H1 (cell line): ENCODE measurements at regions not wholly inside any gene's neighbourhood (a gene's known extent, or its start where the extent isn't known, plus 50 kb on each side); places are given as distances from the start of the nearest gene placed in this dataset.

Experiments used
- CTCF ChIA-PET: fragments of 300-600 bp; sonication (Branson Sonifier 250); formaldehyde crosslinking; loops from one replicate; lab custom pipeline; 2021; ENCODE audit not compliant: partially characterized antibody; lab: Charles Lee
- POLR2A ChIA-PET: fragments of 300-600 bp; sonication (Branson Sonifier 250); formaldehyde crosslinking; loops from one replicate; lab custom pipeline; 2021; ENCODE audit warnings: inconsistent platforms; ENCODE audit not compliant: partially characterized antibody; lab: Charles Lee
- DNase-seq, 2 experiments: peaks; one replicate each; pipeline versions ENCODE4 v3.0.0 to v3.0.0-alpha.2; 2010 to 2022; ENCODE audit warnings: low spot score in 2 of 2, low read depth in 1 of 2, mixed read lengths in 1 of 2
- FAIRE-seq: peaks from 2 replicates; lab custom pipeline; 2011; peaks lifted over from hg19 to GRCh38; lab: Jason Lieb, UNC
- H2AFZ ChIP-seq: 2 replicates; pipeline ENCODE4 v1.8.1; 2012; ENCODE audit warnings: low read length, inconsistent platforms
- H2AK5ac ChIP-seq: 2 replicates; pipeline ENCODE4 v1.6.1; 2013; ENCODE audit warnings: low read depth, low read length
- H2BK120ac ChIP-seq: replicated peaks from 2 replicates; pipeline ENCODE3; 2013; ENCODE audit warnings: low read depth, low read length, inconsistent platforms
- H2BK12ac ChIP-seq: 2 replicates; pipeline ENCODE4 v1.6.1; 2013; ENCODE audit warnings: low read depth, low read length
- H2BK15ac ChIP-seq: 2 replicates; pipeline ENCODE4 v1.6.1; 2013; ENCODE audit warnings: low read length
- H2BK20ac ChIP-seq: 2 replicates; pipeline ENCODE4 v1.6.1; 2013; ENCODE audit warnings: low read length
- H2BK5ac ChIP-seq: 2 replicates; pipeline ENCODE4 v1.6.1; 2013; ENCODE audit warnings: low read depth, low read length
- H3K14ac ChIP-seq: 2 replicates; pipeline ENCODE4 v1.6.1; 2013; ENCODE audit warnings: inconsistent platforms; ENCODE audit not compliant: insufficient read length
- H3K18ac ChIP-seq: 2 replicates; pipeline ENCODE4 v1.6.1; 2013; ENCODE audit warnings: low read length; ENCODE audit errors: extremely low read depth
- H3K23ac ChIP-seq: 2 replicates; pipeline ENCODE4 v1.6.1; 2013; ENCODE audit warnings: inconsistent platforms; ENCODE audit not compliant: insufficient read length
- H3K23me2 ChIP-seq: 2 replicates; pipeline ENCODE4 v1.6.1; 2013; ENCODE audit warnings: low read depth, low read length
- H3K27ac ChIP-seq: 2 replicates; pipeline ENCODE4 v1.6.1; 2011; ENCODE audit warnings: low read depth, low read length, inconsistent platforms
- H3K27me3 ChIP-seq, 4 experiments: replicated peaks in 1 of 4; 1 replicate in 1 of 4; 2 replicates in 3 of 4; pipeline versions ENCODE4 v1.6.1 to v1.8.1; 2011 to 2013; ENCODE audit warnings: low read length in 3 of 4, mild to moderate bottlenecking in 3 of 4, inconsistent platforms in 2 of 4, mixed read lengths in 2 of 4, moderate library complexity in 1 of 4; ENCODE audit not compliant: control insufficient read depth in 3 of 4, insufficient read depth in 3 of 4; ENCODE audit errors: extremely low read depth in 1 of 4
- H3K36me3 ChIP-seq, 4 experiments: 2 replicates each; pipeline versions ENCODE4 v1.6.1 to v1.8.1; 2011 to 2013; ENCODE audit warnings: mild to moderate bottlenecking in 4 of 4, low read length in 3 of 4, moderate library complexity in 2 of 4, control low read depth in 1 of 4, inconsistent platforms in 1 of 4; ENCODE audit not compliant: insufficient read depth in 4 of 4, control insufficient read depth in 2 of 4
- H3K4ac ChIP-seq: replicated peaks from 2 replicates; pipeline ENCODE3; 2013; ENCODE audit warnings: low read length, low read depth, mixed read lengths, inconsistent platforms; ENCODE audit not compliant: insufficient read length
- H3K4me1 ChIP-seq, 4 experiments: replicated peaks in 1 of 4; 1 replicate in 1 of 4; 2 replicates in 3 of 4; pipeline versions ENCODE4 v1.6.1 to v1.8.1; 2011 to 2013; ENCODE audit warnings: low read length in 3 of 4, inconsistent platforms in 2 of 4, mixed read lengths in 1 of 4; ENCODE audit not compliant: insufficient read depth in 4 of 4, control insufficient read depth in 3 of 4
- H3K4me2 ChIP-seq, 2 experiments: 2 replicates each; pipeline versions ENCODE4 v1.6.1 to v1.8.1; 2011 to 2013; ENCODE audit warnings: low read depth in 2 of 2, low read length in 2 of 2, control low read depth in 1 of 2, inconsistent platforms in 1 of 2, mild to moderate bottlenecking in 1 of 2; ENCODE audit not compliant: insufficient read depth in 1 of 2
- H3K4me3 ChIP-seq, 4 experiments: fragments of 200-600, 300-600 bp in 1 of 4; sonication (generic), shearing (Covaris generic), sonication (Bioruptor Twin) in 1 of 4; 2 replicates each; pipeline versions ENCODE4 v1.5.1 to v1.8.1; 2011 to 2016; ENCODE audit warnings: low read length in 4 of 4, low read depth in 3 of 4, control low read depth in 2 of 4, inconsistent platforms in 2 of 4, mild to moderate bottlenecking in 2 of 4, mixed read lengths in 1 of 4, moderate library complexity in 1 of 4; ENCODE audit not compliant: insufficient read depth in 2 of 4; ENCODE audit errors: extremely low read depth in 1 of 4
- H3K56ac ChIP-seq: replicated peaks from 2 replicates; pipeline ENCODE3; 2013; ENCODE audit warnings: low read depth, mild to moderate bottlenecking, mixed read lengths, low read length, inconsistent platforms; ENCODE audit not compliant: insufficient read length
- H3K79me1 ChIP-seq: 2 replicates; pipeline ENCODE4 v1.6.1; 2013; ENCODE audit warnings: low read depth, low read length, control low read depth
- H3K79me2 ChIP-seq, 2 experiments: 2 replicates each; pipeline versions ENCODE4 v1.6.1 to v1.8.1; 2012 to 2013; ENCODE audit warnings: low read length in 2 of 2, mild to moderate bottlenecking in 2 of 2, inconsistent platforms in 1 of 2; ENCODE audit not compliant: insufficient read depth in 2 of 2, control insufficient read depth in 1 of 2
- H3K9ac ChIP-seq, 4 experiments: replicated peaks in 1 of 4; 1 replicate in 1 of 4; 2 replicates in 3 of 4; pipeline versions ENCODE4 v1.6.1 to v1.8.1; 2011 to 2013; ENCODE audit warnings: low read depth in 3 of 4, low read length in 3 of 4, control low read depth in 2 of 4, mild to moderate bottlenecking in 2 of 4, moderate library complexity in 2 of 4, inconsistent platforms in 1 of 4; ENCODE audit errors: extremely low read depth in 1 of 4
- H3K9me3 ChIP-seq, 2 experiments: 2 replicates each; pipeline versions ENCODE4 v1.6.1 to v1.8.1; 2012 to 2013; ENCODE audit warnings: mild to moderate bottlenecking in 2 of 2, moderate library complexity in 2 of 2, control low read depth in 1 of 2, inconsistent platforms in 1 of 2, low read depth in 1 of 2, low read length in 1 of 2, mixed read lengths in 1 of 2; ENCODE audit not compliant: insufficient read depth in 2 of 2
- H4K20me1 ChIP-seq, 2 experiments: replicated peaks in 1 of 2; 2 replicates each; pipeline versions ENCODE3 to v1.8.1; 2011 to 2013; ENCODE audit warnings: inconsistent platforms in 2 of 2, low read length in 2 of 2, mild to moderate bottlenecking in 1 of 2; ENCODE audit not compliant: insufficient read depth in 2 of 2, control insufficient read depth in 1 of 2
- H4K5ac ChIP-seq: 2 replicates; pipeline ENCODE4 v1.6.1; 2013; ENCODE audit warnings: low read length, low read depth, mixed read lengths, inconsistent platforms; ENCODE audit not compliant: insufficient read length
- H4K8ac ChIP-seq: 2 replicates; pipeline ENCODE4 v1.8.0; 2013; ENCODE audit warnings: mild to moderate bottlenecking, moderate library complexity, low read length, inconsistent platforms; ENCODE audit not compliant: insufficient read depth; ENCODE audit errors: extremely low read depth
- H4K91ac ChIP-seq: replicated peaks from 2 replicates; pipeline ENCODE3; 2013; ENCODE audit warnings: low read length, mixed read lengths, inconsistent platforms; ENCODE audit not compliant: insufficient read length
- CBX5 ChIP-seq: fragments of 300-800, 300-1000 bp; sonication (generic); IDR thresholded peaks from 2 replicates; pipeline ENCODE4 v1.7.1; 2016; ENCODE audit warnings: antibody characterized with exemption, low read length, low read depth
- CHD1 ChIP-seq: IDR thresholded peaks from 2 replicates; pipeline ENCODE4 v1.6.1; 2012; ENCODE audit warnings: low read depth, low read length, improper control_type of control experiment
- CREB1 ChIP-seq: IDR thresholded peaks from 2 replicates; pipeline ENCODE4 v1.6.1; 2012; ENCODE audit warnings: inconsistent platforms
- EZH2 ChIP-seq: fragments of 200-600 bp; sonication (generic); IDR thresholded peaks from 2 replicates; pipeline ENCODE4 v1.7.1; 2012; ENCODE audit warnings: low read depth, mild to moderate bottlenecking, moderate library complexity, low read length, inconsistent platforms; ENCODE audit not compliant: severe bottlenecking
- FOSL1 ChIP-seq: IDR thresholded peaks from 2 replicates; pipeline ENCODE4 v1.6.1; 2011; ENCODE audit warnings: mild to moderate bottlenecking, low read depth, low read length, moderate library complexity; ENCODE audit not compliant: insufficient read depth
- GABPA ChIP-seq: IDR thresholded peaks from 2 replicates; pipeline ENCODE4 v1.6.1; 2011; ENCODE audit warnings: mild to moderate bottlenecking, low read length, moderate library complexity, borderline replicate concordance; ENCODE audit not compliant: insufficient read depth
- KDM4A ChIP-seq: IDR thresholded peaks from one replicate; pipeline ENCODE4 v1.7.1; 2012; ENCODE audit warnings: low read depth, mild to moderate bottlenecking, moderate library complexity, low read length, inconsistent platforms; ENCODE audit not compliant: severe bottlenecking
- NANOG ChIP-seq: IDR thresholded peaks from 2 replicates; pipeline ENCODE4 v1.6.1; 2011; ENCODE audit warnings: low read length, low read depth, mild to moderate bottlenecking, inconsistent platforms; ENCODE audit not compliant: insufficient read depth, poor library complexity, severe bottlenecking
- POLR2AphosphoS5 ChIP-seq: IDR thresholded peaks from 2 replicates; pipeline ENCODE4 v1.6.1; 2011; ENCODE audit warnings: low read depth, low read length
- SIX5 ChIP-seq: IDR thresholded peaks from 2 replicates; pipeline ENCODE4 v1.6.1; 2011; ENCODE audit warnings: mild to moderate bottlenecking, low read depth, low read length
- TBP ChIP-seq: IDR thresholded peaks from 2 replicates; pipeline ENCODE4 v1.6.1; 2011; ENCODE audit warnings: low read depth, low read length, improper control_type of control experiment
- TCF12 ChIP-seq: IDR thresholded peaks from 2 replicates; pipeline ENCODE4 v1.6.1; 2011; ENCODE audit warnings: low read depth, mild to moderate bottlenecking, low read length
- TEAD4 ChIP-seq: IDR thresholded peaks from 2 replicates; pipeline ENCODE4 v1.6.1; 2012; ENCODE audit warnings: low read depth, low read length, inconsistent platforms, mixed read lengths
- YY1 ChIP-seq: IDR thresholded peaks from 2 replicates; pipeline ENCODE4 v1.6.1; 2011; ENCODE audit warnings: low read depth, mild to moderate bottlenecking, low read length
- TF ChIP-seq, protein P1 (sequence below): IDR thresholded peaks from 2 replicates; pipeline ENCODE4 v1.6.1; 2011; ENCODE audit warnings: low read length, improper control_type of control experiment
- TF ChIP-seq, protein P2 (sequence below): IDR thresholded peaks from 2 replicates; pipeline ENCODE4 v1.6.1; 2011; ENCODE audit warnings: low read depth, mild to moderate bottlenecking, low read length; ENCODE audit not compliant: insufficient read depth

DNA sequence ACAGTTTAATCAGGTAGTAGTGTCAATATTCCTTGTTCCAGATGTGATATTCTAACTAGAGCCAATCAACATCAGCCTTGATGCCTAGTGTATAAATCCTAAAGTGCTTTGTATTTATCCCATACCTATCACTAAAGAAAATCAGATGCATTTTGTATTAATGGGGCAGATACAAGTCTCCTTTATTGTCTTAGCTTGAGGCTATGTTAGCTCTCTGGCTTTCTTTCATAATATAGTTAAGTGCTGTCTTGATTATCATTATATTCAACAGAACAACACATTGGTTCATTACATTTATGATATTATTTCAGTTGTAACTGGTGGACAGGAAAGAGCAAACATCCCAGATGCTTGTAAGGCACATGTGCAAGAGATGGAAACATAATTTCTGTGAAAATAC lies 338.8 kb downstream of the PLA2G4A start:
- H3K9me3 ChIP-seq = no peaks in the 10 kb centered on the region
- H3K23ac ChIP-seq = no peak overlapping the region
- ChIA-PET CTCF (no interaction called here), POLR2A (no interaction called here)
- H3K23me2 ChIP-seq = no peaks in the 10 kb centered on the region
- H4K8ac ChIP-seq = no peak overlapping the region
- H3K79me1 ChIP-seq = no peaks in the 10 kb centered on the region
- H3K4me2 ChIP-seq = no peak overlapping the region
- H2BK120ac ChIP-seq = no peak overlapping the region
- H3K14ac ChIP-seq = no peak overlapping the region
- no peak overlapping the region for H4K5ac ChIP-seq
- H3K36me3 ChIP-seq = no peaks in the 10 kb centered on the region
- H3K4ac ChIP-seq = no peak overlapping the region
- H2BK12ac ChIP-seq = no peak overlapping the region
- H2AK5ac ChIP-seq = no peak overlapping the region
- no peaks in the 10 kb centered on the region for H3K27me3 ChIP-seq
- DNase-seq (no peak), FAIRE-seq (no peak)
- H3K18ac ChIP-seq = no peak overlapping the region
- H4K91ac ChIP-seq = no peak overlapping the region
- no peak overlapping the region for H2BK5ac ChIP-seq
- no peak overlapping the region for H3K27ac ChIP-seq
- no peak overlapping the region for H3K4me3 ChIP-seq
- H4K20me1 ChIP-seq = no peaks in the 10 kb centered on the region
- no peak overlapping the region for H3K56ac ChIP-seq
- no peak overlapping the region for H3K9ac ChIP-seq
- no peak overlapping the region for H2AFZ ChIP-seq
- no peak overlapping the region for H2BK20ac ChIP-seq
- no peaks in the 10 kb centered on the region for H3K79me2 ChIP-seq
- no peak overlapping the region for H2BK15ac ChIP-seq
- no peaks in the 10 kb centered on the region for H3K4me1 ChIP-seq
- no peak for TF ChIP-seq TCF12
- no peak for TF ChIP-seq FOSL1
- no peak for TF ChIP-seq CHD1
- TF ChIP-seq YY1 = no peak
- no peak for TF ChIP-seq GABPA
- no peak for TF ChIP-seq NANOG
- TF ChIP-seq, protein P1, sequence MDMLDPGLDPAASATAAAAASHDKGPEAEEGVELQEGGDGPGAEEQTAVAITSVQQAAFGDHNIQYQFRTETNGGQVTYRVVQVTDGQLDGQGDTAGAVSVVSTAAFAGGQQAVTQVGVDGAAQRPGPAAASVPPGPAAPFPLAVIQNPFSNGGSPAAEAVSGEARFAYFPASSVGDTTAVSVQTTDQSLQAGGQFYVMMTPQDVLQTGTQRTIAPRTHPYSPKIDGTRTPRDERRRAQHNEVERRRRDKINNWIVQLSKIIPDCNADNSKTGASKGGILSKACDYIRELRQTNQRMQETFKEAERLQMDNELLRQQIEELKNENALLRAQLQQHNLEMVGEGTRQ = no peak
- TF ChIP-seq POLR2AphosphoS5 = no peak
- no peak for TF ChIP-seq CREB1
- no peak for TF ChIP-seq TEAD4
- no peak for TF ChIP-seq EZH2
- TF ChIP-seq KDM4A = no peak
- TF ChIP-seq CBX5 = no peak
- TF ChIP-seq TBP = no peak
- TF ChIP-seq, protein P2, sequence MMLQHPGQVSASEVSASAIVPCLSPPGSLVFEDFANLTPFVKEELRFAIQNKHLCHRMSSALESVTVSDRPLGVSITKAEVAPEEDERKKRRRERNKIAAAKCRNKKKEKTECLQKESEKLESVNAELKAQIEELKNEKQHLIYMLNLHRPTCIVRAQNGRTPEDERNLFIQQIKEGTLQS = no peak
- no peak for TF ChIP-seq SIX5
